NT2/D1 (cell line): ENCODE measurements at regions not wholly inside any gene's neighbourhood (a gene's known extent, or its start where the extent isn't known, plus 50 kb on each side); places are given as distances from the start of the nearest gene placed in this dataset.

ENCODE experiments used
- SUZ12 ChIP-seq: IDR thresholded peaks from 2 replicates; pipeline ENCODE4 v1.6.1; 2011; ENCODE audit not compliant: insufficient read length, insufficient read depth; ENCODE audit errors: extremely low read depth
- YY1 ChIP-seq: IDR thresholded peaks from 2 replicates; pipeline ENCODE4 v1.6.1; 2011; ENCODE audit not compliant: insufficient read length, insufficient read depth
- ZNF274 ChIP-seq: IDR thresholded peaks from 2 replicates; pipeline ENCODE4 v1.6.1; 2011; ENCODE audit warnings: mild to moderate bottlenecking, low read depth, low read length

DNA sequence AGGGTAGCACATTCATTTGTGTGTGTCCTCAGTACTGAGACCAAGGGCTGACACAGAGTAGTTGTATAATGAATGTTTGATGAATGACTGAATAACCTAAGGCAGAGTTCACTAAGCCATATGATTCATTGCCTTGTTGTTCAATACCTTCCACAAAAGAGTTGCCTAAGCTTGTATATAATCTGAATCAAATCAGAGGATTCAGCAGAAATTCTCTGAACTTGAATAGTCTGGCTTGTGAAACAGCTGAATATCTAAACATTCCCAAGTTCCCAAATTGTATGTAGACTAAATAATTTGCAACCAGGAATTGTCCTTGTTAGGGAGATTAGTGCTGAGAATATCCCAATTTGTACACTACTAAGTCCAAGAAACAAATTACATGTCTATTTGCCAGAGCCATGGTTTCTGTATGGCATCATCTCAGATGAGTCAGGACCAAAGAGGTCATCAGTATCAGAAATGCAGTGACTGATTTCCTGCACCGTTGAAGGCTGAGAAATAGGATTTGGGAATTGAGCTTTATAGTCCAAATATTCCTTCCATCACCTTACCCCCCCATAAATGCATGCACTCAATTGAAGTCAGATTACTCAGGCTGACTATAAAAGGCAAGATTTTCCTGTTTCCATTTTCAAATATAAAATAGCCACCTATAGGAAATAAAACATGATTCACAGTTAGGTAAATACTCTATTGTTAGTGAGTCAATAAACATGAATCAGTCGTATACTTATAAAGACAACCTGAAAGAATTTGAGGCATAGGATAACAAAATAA is 168.7 kb downstream of the PHLDA1 start:
- no peak for TF ChIP-seq YY1
- no peak for TF ChIP-seq ZNF274
- no peak for TF ChIP-seq SUZ12
